ENCODE measurements at regions not wholly inside any gene's neighbourhood (a gene's known extent, or its start where the extent isn't known, plus 50 kb on each side); places are given as distances from the start of the nearest gene placed in this dataset.

- H3K36me3 ChIP-seq (ENCODE audit: insufficient read depth, low read length), result no peaks in the 10 kb centered on the region
- TF ChIP-seq EP300 (conservative IDR thresholded peaks at IDR 0.05; ENCODE audit: poor library complexity, severe bottlenecking), result no peak
- TF ChIP-seq MXI1 (conservative IDR thresholded peaks at IDR 0.05; ENCODE audit: poor library complexity, severe bottlenecking), result no peak
- TF ChIP-seq TAF1 (IDR thresholded peaks at IDR 0.05; ENCODE audit: low read depth), result no peak
- no peak for TF ChIP-seq RAD21 (conservative IDR thresholded peaks at IDR 0.05)
- H3K9me2 ChIP-seq (ENCODE audit: insufficient read depth, low read length), result no peaks in the 10 kb centered on the region
- no peak overlapping the region for H3K4me2 ChIP-seq (ENCODE audit: low read length)
- no peak overlapping the region for H3K9ac ChIP-seq (ENCODE audit: low read length)
- H3K4me3 ChIP-seq (ENCODE audit: low read length), result no peak overlapping the region
- no peaks in the 10 kb centered on the region for H3K9me3 ChIP-seq (ENCODE audit: low read length)
- no peaks in the 10 kb centered on the region for H3F3A ChIP-seq (ENCODE audit: insufficient read depth, low read length, poor library complexity, severe bottlenecking)
- no peak overlapping the region for H3K27ac ChIP-seq (ENCODE audit: low read length)
- no peaks in the 10 kb centered on the region for H3K79me2 ChIP-seq (replicated peaks; ENCODE audit: insufficient read depth, low read length)
- no peaks in the 10 kb centered on the region for H3K27me3 ChIP-seq (ENCODE audit: insufficient read depth, low read depth, low read length)
- H2AFZ ChIP-seq (ENCODE audit: low read depth, low read length), result no peak overlapping the region
- H4K20me1 ChIP-seq (ENCODE audit: insufficient read depth), result no peaks in the 10 kb centered on the region
Observed at GRCh38 chr12:76187177-76187576, 102.7 kb upstream of the NAP1L1 start.

- H3K27ac ChIP-seq (ENCODE audit: low read length), result no peak overlapping the region
- no peaks in the 10 kb centered on the region for H3K9me2 ChIP-seq (ENCODE audit: insufficient read depth, low read length)
- no peak overlapping the region for H2AFZ ChIP-seq (ENCODE audit: low read depth, low read length)
- no peaks in the 10 kb centered on the region for H3K27me3 ChIP-seq (ENCODE audit: insufficient read depth, low read depth, low read length)
- TF ChIP-seq MXI1 (conservative IDR thresholded peaks at IDR 0.05; ENCODE audit: poor library complexity, severe bottlenecking) (no peak), EZH2 (IDR thresholded peaks at IDR 0.05; ENCODE audit: borderline replicate concordance, insufficient read depth, low read length, poor library complexity, severe bottlenecking) (no peak), EP300 (conservative IDR thresholded peaks at IDR 0.05; ENCODE audit: poor library complexity, severe bottlenecking) (no peak)
- TF ChIP-seq, protein P1, sequence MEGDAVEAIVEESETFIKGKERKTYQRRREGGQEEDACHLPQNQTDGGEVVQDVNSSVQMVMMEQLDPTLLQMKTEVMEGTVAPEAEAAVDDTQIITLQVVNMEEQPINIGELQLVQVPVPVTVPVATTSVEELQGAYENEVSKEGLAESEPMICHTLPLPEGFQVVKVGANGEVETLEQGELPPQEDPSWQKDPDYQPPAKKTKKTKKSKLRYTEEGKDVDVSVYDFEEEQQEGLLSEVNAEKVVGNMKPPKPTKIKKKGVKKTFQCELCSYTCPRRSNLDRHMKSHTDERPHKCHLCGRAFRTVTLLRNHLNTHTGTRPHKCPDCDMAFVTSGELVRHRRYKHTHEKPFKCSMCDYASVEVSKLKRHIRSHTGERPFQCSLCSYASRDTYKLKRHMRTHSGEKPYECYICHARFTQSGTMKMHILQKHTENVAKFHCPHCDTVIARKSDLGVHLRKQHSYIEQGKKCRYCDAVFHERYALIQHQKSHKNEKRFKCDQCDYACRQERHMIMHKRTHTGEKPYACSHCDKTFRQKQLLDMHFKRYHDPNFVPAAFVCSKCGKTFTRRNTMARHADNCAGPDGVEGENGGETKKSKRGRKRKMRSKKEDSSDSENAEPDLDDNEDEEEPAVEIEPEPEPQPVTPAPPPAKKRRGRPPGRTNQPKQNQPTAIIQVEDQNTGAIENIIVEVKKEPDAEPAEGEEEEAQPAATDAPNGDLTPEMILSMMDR (IDR thresholded peaks at IDR 0.05; ENCODE audit: poor library complexity, severe bottlenecking), result no peak
- TF ChIP-seq, protein P2, sequence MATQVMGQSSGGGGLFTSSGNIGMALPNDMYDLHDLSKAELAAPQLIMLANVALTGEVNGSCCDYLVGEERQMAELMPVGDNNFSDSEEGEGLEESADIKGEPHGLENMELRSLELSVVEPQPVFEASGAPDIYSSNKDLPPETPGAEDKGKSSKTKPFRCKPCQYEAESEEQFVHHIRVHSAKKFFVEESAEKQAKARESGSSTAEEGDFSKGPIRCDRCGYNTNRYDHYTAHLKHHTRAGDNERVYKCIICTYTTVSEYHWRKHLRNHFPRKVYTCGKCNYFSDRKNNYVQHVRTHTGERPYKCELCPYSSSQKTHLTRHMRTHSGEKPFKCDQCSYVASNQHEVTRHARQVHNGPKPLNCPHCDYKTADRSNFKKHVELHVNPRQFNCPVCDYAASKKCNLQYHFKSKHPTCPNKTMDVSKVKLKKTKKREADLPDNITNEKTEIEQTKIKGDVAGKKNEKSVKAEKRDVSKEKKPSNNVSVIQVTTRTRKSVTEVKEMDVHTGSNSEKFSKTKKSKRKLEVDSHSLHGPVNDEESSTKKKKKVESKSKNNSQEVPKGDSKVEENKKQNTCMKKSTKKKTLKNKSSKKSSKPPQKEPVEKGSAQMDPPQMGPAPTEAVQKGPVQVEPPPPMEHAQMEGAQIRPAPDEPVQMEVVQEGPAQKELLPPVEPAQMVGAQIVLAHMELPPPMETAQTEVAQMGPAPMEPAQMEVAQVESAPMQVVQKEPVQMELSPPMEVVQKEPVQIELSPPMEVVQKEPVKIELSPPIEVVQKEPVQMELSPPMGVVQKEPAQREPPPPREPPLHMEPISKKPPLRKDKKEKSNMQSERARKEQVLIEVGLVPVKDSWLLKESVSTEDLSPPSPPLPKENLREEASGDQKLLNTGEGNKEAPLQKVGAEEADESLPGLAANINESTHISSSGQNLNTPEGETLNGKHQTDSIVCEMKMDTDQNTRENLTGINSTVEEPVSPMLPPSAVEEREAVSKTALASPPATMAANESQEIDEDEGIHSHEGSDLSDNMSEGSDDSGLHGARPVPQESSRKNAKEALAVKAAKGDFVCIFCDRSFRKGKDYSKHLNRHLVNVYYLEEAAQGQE (IDR thresholded peaks at IDR 0.05; ENCODE audit: borderline replicate concordance), result no peak
- no peak overlapping the region for H3K4me2 ChIP-seq (ENCODE audit: low read length)
- no peaks in the 10 kb centered on the region for H3F3A ChIP-seq (ENCODE audit: insufficient read depth, low read length, poor library complexity, severe bottlenecking)
- no peaks in the 10 kb centered on the region for H4K20me1 ChIP-seq (ENCODE audit: insufficient read depth)
- no peaks in the 10 kb centered on the region for H3K36me3 ChIP-seq (ENCODE audit: insufficient read depth, low read length)
- no peak overlapping the region for H3K4me3 ChIP-seq (ENCODE audit: low read length)
- H3K79me2 ChIP-seq (replicated peaks; ENCODE audit: insufficient read depth, low read length), result no peaks in the 10 kb centered on the region
- no peaks in the 10 kb centered on the region for H3K9me3 ChIP-seq (ENCODE audit: low read length)
- H3K9ac ChIP-seq (ENCODE audit: low read length), result no peak overlapping the region
Observed at GRCh38 chr12:76186131-76186906, 101.8 kb upstream of the NAP1L1 start.

Data from neural cell (in vitro differentiated cells).